ENCODE measurements at regions not wholly inside any gene's neighbourhood (a gene's known extent, or its start where the extent isn't known, plus 50 kb on each side); places are given as distances from the start of the nearest gene placed in this dataset.

DNA sequence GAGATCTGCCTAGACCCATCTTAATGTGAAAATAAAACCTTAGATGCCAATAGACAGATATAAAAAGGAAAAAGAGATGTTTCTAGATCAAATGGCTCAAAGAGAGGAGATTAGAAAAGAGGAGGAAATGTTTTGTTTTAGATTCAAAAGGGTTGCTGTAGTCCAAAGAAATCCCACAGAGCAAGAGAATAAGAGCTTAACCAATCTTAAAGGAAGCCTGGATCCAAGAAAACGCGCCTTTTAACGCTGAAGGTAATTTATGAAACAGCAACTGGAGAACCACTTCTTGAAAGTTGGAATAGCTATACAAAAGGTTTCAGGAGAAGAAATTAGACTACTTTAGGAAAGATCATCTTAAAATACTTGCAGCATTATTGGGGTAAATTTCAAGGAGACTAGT is 298.8 kb downstream of the BRINP2 start:
- DNase-seq: no peak
- CTCF ChIA-PET: no interaction called here
- Histone ChIP-seq H3K4me1 (ENCODE audit: control extremely low read depth in 1 of 4, control insufficient read depth in 4 of 4, insufficient read depth in 4 of 4, low read length in 3 of 4) (no peaks in the 10 kb centered on the region), H3K4me3 (ENCODE audit: control insufficient read depth in 1 of 7, extremely low read depth in 1 of 7, insufficient read depth in 4 of 7, low read depth in 2 of 7, low read length in 6 of 7) (no peak overlapping the region), H3K27me3 (replicated peaks in 2 of 5; ENCODE audit: control insufficient read depth in 4 of 5, insufficient read depth in 5 of 5, low read length in 4 of 5) (no peaks in the 10 kb centered on the region), H3K27ac (ENCODE audit: insufficient read depth in 1 of 2, low read depth in 1 of 2, low read length in 2 of 2, poor library complexity in 1 of 2, severe bottlenecking in 2 of 2) (no peak overlapping the region), H3K9me3 (ENCODE audit: control extremely low read depth in 1 of 5, control insufficient read depth in 4 of 5, insufficient read depth in 2 of 5, low read depth in 1 of 5, low read length in 4 of 5) (no peaks in the 10 kb centered on the region), H3K36me3 (ENCODE audit: control insufficient read depth in 4 of 4, insufficient read depth in 4 of 4, low read length in 3 of 4) (no peaks in the 10 kb centered on the region)
- WGBS (ENCODE audit: insufficient coverage): 100% methylated on average over 3 of the region's 3 CpGs
- POLR2A ChIA-PET: interaction anchor here (0.7 kb wide), 1 partner anchor 258 kb away, joined by 3 read pairs; no protein-coding TSS in a partner anchor

DNA sequence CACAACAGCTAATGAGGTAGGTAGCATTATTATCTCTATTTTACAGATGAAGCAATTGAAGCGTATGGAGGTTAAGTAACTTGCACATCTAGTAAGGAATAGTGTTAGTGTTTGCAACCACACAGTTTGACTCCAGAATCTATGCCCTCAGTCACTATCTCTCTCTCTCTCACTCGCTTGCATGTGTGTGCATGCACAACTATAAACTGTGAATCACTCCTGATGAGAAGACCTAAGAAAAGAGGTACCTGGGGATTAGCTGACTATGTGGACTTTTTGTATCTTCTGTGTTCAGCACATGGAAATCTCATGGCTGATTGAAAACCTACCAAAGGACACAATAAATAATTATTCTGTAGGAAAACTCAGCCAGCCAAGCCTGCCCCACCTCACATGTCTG is 295.5 kb downstream of the BRINP2 start:
- Histone ChIP-seq H3K9me3 (ENCODE audit: control extremely low read depth in 1 of 5, control insufficient read depth in 4 of 5, insufficient read depth in 2 of 5, low read depth in 1 of 5, low read length in 4 of 5) (no peaks in the 10 kb centered on the region), H3K27ac (ENCODE audit: insufficient read depth in 1 of 2, low read depth in 1 of 2, low read length in 2 of 2, poor library complexity in 1 of 2, severe bottlenecking in 2 of 2) (no peak overlapping the region), H3K4me1 (ENCODE audit: control extremely low read depth in 1 of 4, control insufficient read depth in 4 of 4, insufficient read depth in 4 of 4, low read length in 3 of 4) (no peaks in the 10 kb centered on the region), H3K4me3 (ENCODE audit: control insufficient read depth in 1 of 7, extremely low read depth in 1 of 7, insufficient read depth in 4 of 7, low read depth in 2 of 7, low read length in 6 of 7) (no peak overlapping the region), H3K27me3 (replicated peaks in 2 of 5; ENCODE audit: control insufficient read depth in 4 of 5, insufficient read depth in 5 of 5, low read length in 4 of 5) (no peaks in the 10 kb centered on the region), H3K36me3 (ENCODE audit: control insufficient read depth in 4 of 4, insufficient read depth in 4 of 4, low read length in 3 of 4) (no peaks in the 10 kb centered on the region)
- ChIA-PET CTCF (no interaction called here), POLR2A (no interaction called here)
- no CpG with 5 or more reads among the region's 2 CpGs for WGBS (ENCODE audit: insufficient coverage)
- no peak for DNase-seq

DNA sequence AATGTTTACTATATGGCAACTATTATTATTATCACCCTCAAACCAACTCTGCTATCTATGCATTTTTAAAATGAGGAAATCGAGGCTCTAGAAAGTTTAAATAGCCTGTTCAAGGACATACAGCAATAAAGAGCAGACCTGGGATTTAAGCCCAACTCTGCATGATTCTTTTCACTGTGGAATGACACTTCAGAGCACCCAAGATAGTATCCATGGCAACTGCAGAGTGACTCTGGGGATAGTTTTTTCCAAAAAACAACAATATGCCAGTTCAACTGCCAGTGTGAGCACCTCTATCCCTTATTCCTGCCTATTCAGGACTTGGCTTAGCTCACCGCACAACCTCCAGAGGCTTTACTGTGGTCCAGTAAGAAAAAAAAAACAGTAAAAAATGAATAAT is 293.9 kb downstream of the BRINP2 start:
- H3K4me1 ChIP-seq (ENCODE audit: control extremely low read depth in 1 of 4, control insufficient read depth in 4 of 4, insufficient read depth in 4 of 4, low read length in 3 of 4): no peaks in the 10 kb centered on the region
- no peaks in the 10 kb centered on the region for H3K36me3 ChIP-seq (ENCODE audit: control insufficient read depth in 4 of 4, insufficient read depth in 4 of 4, low read length in 3 of 4)
- H3K9me3 ChIP-seq (ENCODE audit: control extremely low read depth in 1 of 5, control insufficient read depth in 4 of 5, insufficient read depth in 2 of 5, low read depth in 1 of 5, low read length in 4 of 5): peaks cover 0 to 1% (median 0%) of the 10 kb centered on the region in 5 experiments
- ChIA-PET POLR2A (no interaction called here), CTCF (no interaction called here)
- no peak for DNase-seq
- H3K4me3 ChIP-seq (ENCODE audit: control insufficient read depth in 1 of 7, extremely low read depth in 1 of 7, insufficient read depth in 4 of 7, low read depth in 2 of 7, low read length in 6 of 7): no peak overlapping the region
- WGBS (ENCODE audit: insufficient coverage): 40% methylated on average over 1 of the region's 2 CpGs
- no peaks in the 10 kb centered on the region for H3K27me3 ChIP-seq (replicated peaks in 2 of 5; ENCODE audit: control insufficient read depth in 4 of 5, insufficient read depth in 5 of 5, low read length in 4 of 5)
- H3K27ac ChIP-seq (ENCODE audit: insufficient read depth in 1 of 2, low read depth in 1 of 2, low read length in 2 of 2, poor library complexity in 1 of 2, severe bottlenecking in 2 of 2): no peak overlapping the region

DNA sequence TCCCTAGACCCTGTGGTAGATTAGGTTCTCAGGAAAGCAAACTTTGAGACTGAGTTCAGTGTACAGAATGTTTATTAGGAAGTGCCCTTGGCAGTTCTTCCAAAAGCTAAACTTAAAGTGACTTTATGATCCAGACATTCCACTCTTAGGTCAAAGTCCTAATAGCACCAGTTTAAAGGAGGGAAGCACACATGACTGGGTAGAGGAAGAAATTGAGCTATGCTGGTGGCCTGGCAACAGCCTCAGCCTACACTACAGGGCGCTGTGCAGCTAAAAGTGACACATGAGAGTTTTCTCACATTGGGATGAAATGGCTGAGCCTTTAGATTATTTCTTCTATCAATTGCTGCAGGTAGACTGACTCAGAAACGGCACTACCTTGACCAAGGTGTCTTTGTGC is 280.4 kb downstream of the BRINP2 start:
- H3K27me3 ChIP-seq (replicated peaks in 2 of 5; ENCODE audit: control insufficient read depth in 4 of 5, insufficient read depth in 5 of 5, low read length in 4 of 5): no peaks in the 10 kb centered on the region
- no peak overlapping the region for H3K27ac ChIP-seq (ENCODE audit: insufficient read depth in 1 of 2, low read depth in 1 of 2, low read length in 2 of 2, poor library complexity in 1 of 2, severe bottlenecking in 2 of 2)
- DNase-seq: no peak
- H3K4me3 ChIP-seq (ENCODE audit: control insufficient read depth in 1 of 7, extremely low read depth in 1 of 7, insufficient read depth in 4 of 7, low read depth in 2 of 7, low read length in 6 of 7): no peak overlapping the region
- 88% methylated on average over 2 of the region's 2 CpGs for WGBS (ENCODE audit: insufficient coverage)
- H3K4me1 ChIP-seq (ENCODE audit: control extremely low read depth in 1 of 4, control insufficient read depth in 4 of 4, insufficient read depth in 4 of 4, low read length in 3 of 4): no peaks in the 10 kb centered on the region
- ChIA-PET POLR2A (no interaction called here), CTCF (no interaction called here)
- no peaks in the 10 kb centered on the region for H3K36me3 ChIP-seq (ENCODE audit: control insufficient read depth in 4 of 4, insufficient read depth in 4 of 4, low read length in 3 of 4)
- peaks cover 0 to 1% (median 0%) of the 10 kb centered on the region in 5 experiments for H3K9me3 ChIP-seq (ENCODE audit: control extremely low read depth in 1 of 5, control insufficient read depth in 4 of 5, insufficient read depth in 2 of 5, low read depth in 1 of 5, low read length in 4 of 5)

DNA sequence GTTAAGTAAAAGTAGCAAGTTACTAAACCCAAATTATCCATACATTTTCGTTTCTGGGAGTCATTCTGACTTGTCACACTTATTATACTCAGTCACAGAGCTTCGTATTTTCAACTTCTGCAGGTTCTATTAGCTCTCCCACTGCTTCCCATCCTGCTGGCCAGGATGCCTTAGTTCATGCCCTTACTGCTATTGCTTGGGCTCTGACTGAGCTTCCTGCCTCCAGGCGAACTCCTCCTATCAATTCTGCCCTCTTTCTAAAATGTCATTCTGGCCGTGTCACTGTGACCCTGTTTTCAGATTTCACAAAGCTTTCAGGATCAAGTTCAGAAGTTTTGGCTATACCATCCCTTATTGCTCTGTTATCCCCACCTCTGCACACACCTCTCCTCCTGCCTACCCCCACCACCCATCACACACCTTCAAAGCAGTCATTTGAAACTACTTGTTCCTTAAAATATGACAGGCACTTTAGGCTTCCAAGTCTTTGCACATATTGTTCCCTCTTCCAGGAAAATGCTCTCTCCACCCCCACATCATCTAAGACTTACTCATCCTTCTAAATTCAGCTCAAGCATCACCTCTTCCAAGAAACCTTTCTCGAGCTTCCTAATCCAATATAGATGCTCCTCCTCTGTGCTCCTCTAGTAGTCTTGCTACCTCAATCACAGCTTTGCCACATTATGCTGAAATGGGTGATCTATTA is 278.0 kb downstream of the BRINP2 start:
- ChIA-PET CTCF (interaction anchor here (1.4 kb wide), 1 partner anchor 10 kb away, joined by 3 read pairs; no protein-coding TSS in a partner anchor), POLR2A (interaction anchor here (0.6 kb wide), 1 partner anchor 418 kb away, joined by 3 read pairs; no protein-coding TSS in a partner anchor)

DNA sequence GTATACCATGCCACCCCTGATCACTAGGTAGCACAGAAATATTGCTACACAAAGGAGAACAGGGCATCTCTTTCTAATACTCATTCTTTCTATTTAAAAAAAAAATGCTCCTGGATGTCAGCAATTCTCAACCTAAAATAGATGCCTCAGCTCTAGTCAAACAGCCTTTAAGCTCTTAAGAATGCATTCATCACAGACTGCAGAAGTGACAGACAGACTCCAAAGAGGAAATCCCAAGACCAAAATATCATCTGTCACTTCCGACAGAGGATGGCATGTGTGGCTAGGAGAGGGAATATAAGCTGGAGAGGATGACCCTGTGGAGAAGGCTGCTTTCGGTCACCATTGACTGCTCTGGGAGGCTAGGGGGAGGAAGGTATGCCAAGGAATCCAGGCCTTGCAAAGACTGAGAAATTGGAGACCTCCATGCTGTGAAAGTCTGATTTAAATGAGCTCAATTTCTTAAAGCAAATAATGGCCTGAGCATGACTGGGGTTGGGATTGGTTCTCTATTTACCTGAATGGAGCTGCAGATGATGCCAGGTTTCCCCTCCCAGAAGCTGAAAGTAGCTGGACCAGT is 277.4 kb downstream of the BRINP2 start:
- ChIA-PET CTCF (interaction anchor here (1.4 kb wide), 1 partner anchor 9 kb away, joined by 3 read pairs; no protein-coding TSS in a partner anchor), POLR2A (no interaction called here)
- no peak overlapping the region for H3K27ac ChIP-seq (ENCODE audit: insufficient read depth in 1 of 2, low read depth in 1 of 2, low read length in 2 of 2, poor library complexity in 1 of 2, severe bottlenecking in 2 of 2)
- DNase-seq: no peak
- no peaks in the 10 kb centered on the region for H3K27me3 ChIP-seq (replicated peaks in 2 of 5; ENCODE audit: control insufficient read depth in 4 of 5, insufficient read depth in 5 of 5, low read length in 4 of 5)
- no peaks in the 10 kb centered on the region for H3K36me3 ChIP-seq (ENCODE audit: control insufficient read depth in 4 of 4, insufficient read depth in 4 of 4, low read length in 3 of 4)
- no peaks in the 10 kb centered on the region for H3K9me3 ChIP-seq (ENCODE audit: control extremely low read depth in 1 of 5, control insufficient read depth in 4 of 5, insufficient read depth in 2 of 5, low read depth in 1 of 5, low read length in 4 of 5)
- H3K4me1 ChIP-seq (ENCODE audit: control extremely low read depth in 1 of 4, control insufficient read depth in 4 of 4, insufficient read depth in 4 of 4, low read length in 3 of 4): no peaks in the 10 kb centered on the region
- WGBS (ENCODE audit: insufficient coverage): 90% methylated on average over 2 of the region's 2 CpGs
- no peak overlapping the region for H3K4me3 ChIP-seq (ENCODE audit: control insufficient read depth in 1 of 7, extremely low read depth in 1 of 7, insufficient read depth in 4 of 7, low read depth in 2 of 7, low read length in 6 of 7)

More for the DNA sequence above, 278.0 kb downstream of the BRINP2 start:
- Histone ChIP-seq H3K4me1 (ENCODE audit: control extremely low read depth in 1 of 4, control insufficient read depth in 4 of 4, insufficient read depth in 4 of 4, low read length in 3 of 4) (no peaks in the 10 kb centered on the region), H3K27me3 (replicated peaks in 2 of 5; ENCODE audit: control insufficient read depth in 4 of 5, insufficient read depth in 5 of 5, low read length in 4 of 5) (no peaks in the 10 kb centered on the region), H3K36me3 (ENCODE audit: control insufficient read depth in 4 of 4, insufficient read depth in 4 of 4, low read length in 3 of 4) (no peaks in the 10 kb centered on the region), H3K9me3 (ENCODE audit: control extremely low read depth in 1 of 5, control insufficient read depth in 4 of 5, insufficient read depth in 2 of 5, low read depth in 1 of 5, low read length in 4 of 5) (no peaks in the 10 kb centered on the region), H3K4me3 (ENCODE audit: control insufficient read depth in 1 of 7, extremely low read depth in 1 of 7, insufficient read depth in 4 of 7, low read depth in 2 of 7, low read length in 6 of 7) (no peak overlapping the region), H3K27ac (ENCODE audit: insufficient read depth in 1 of 2, low read depth in 1 of 2, low read length in 2 of 2, poor library complexity in 1 of 2, severe bottlenecking in 2 of 2) (no peak overlapping the region)
- no peak for DNase-seq
- WGBS (ENCODE audit: insufficient coverage): 97% methylated on average over 4 of the region's 5 CpGs

DNA sequence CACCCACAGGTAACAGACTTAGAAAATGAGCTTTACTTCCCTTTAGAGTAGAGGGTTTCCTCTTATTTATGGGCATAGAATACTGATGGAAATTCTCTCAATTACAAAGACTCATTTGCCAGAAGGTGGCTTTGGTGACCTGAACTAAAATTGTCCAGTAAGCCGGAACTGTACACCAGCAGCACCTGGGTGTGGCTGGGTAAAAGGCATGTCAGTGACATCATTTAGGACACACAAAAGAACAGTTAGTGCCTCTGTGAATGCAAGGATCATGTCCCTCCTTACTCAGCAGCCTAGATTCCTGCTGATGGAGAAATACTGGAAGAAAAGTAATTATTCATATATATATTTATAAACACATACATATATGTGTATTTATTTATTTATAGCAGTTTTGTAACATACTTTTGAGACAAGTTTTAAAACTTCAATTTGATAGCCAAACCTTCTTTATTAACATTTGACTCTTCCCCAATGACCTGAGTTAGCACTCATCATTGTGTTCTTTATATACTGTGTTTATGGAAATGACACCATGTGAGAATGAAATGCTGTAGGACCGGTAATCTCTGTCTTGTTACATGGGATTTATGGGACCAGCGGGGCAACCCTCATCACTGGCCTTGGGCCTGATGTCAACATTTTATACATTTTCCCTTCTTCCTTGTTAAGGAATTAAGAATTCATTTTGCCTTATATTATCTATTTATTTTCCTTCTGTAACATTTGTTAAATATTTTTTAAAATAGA is 274.4 kb downstream of the BRINP2 start:
- Histone ChIP-seq H3K4me1 (ENCODE audit: control extremely low read depth in 1 of 4, control insufficient read depth in 4 of 4, insufficient read depth in 4 of 4, low read length in 3 of 4) (no peaks in the 10 kb centered on the region), H3K27ac (ENCODE audit: insufficient read depth in 1 of 2, low read depth in 1 of 2, low read length in 2 of 2, poor library complexity in 1 of 2, severe bottlenecking in 2 of 2) (no peak overlapping the region), H3K4me3 (ENCODE audit: control insufficient read depth in 1 of 7, extremely low read depth in 1 of 7, insufficient read depth in 4 of 7, low read depth in 2 of 7, low read length in 6 of 7) (no peak overlapping the region), H3K9me3 (ENCODE audit: control extremely low read depth in 1 of 5, control insufficient read depth in 4 of 5, insufficient read depth in 2 of 5, low read depth in 1 of 5, low read length in 4 of 5) (no peaks in the 10 kb centered on the region), H3K27me3 (replicated peaks in 2 of 5; ENCODE audit: control insufficient read depth in 4 of 5, insufficient read depth in 5 of 5, low read length in 4 of 5) (no peaks in the 10 kb centered on the region), H3K36me3 (ENCODE audit: control insufficient read depth in 4 of 4, insufficient read depth in 4 of 4, low read length in 3 of 4) (no peaks in the 10 kb centered on the region)
- ChIA-PET CTCF (no interaction called here), POLR2A (no interaction called here)
- no peak for DNase-seq
- WGBS (ENCODE audit: insufficient coverage): 100% methylated on average over 1 of the region's 3 CpGs

All from common myeloid progenitor, CD34-positive (primary cell).